ENCODE measurements at regions not wholly inside any gene's neighbourhood (a gene's known extent, or its start where the extent isn't known, plus 50 kb on each side); places are given as distances from the start of the nearest gene placed in this dataset.

DNA sequence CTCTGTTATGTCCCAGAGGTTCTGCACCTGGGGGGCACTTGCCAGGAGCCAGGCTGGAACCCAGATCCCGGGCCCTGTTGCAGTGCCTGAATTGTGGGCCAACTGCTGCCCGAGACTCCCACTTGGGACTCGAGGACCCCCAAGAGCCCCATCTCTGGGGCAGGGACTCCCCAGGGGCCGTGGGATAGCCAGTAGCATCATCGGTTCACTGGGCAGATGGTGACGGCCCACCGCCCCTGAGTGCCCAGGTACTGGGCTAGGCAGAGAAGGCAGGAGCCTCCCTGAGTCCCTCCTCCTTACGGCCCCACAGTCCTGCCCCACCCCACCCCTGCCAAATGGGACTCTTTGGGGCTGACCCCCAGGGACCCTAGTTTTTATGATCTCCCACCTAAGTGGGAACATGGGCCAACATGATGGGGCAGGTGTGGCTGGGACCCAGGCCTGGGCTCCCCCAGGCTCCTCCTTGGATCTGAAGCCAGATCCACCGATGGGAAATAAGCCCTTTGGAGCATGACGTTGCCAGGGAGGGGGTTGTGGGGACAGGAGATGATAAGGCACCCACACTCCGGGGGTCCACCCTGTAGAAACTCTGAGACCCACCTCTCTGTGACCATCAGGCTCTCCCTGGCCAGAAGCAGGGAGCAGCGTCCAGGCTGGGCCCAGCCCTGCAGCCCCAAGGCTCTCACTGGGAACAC is 94.5 kb upstream of the FGF3 start:
- H3K4me1 Mint-ChIP-seq = peaks cover 3 to 8% of the 10 kb centered on the region in 2 experiments; a peak in 3 of 4 replicates
- Histone ChIP-seq H3K23me2 (ENCODE audit: insufficient read length, low read depth, low read length, poor library complexity, severe bottlenecking) (no peaks in the 10 kb centered on the region), H4K8ac (replicated peaks; ENCODE audit: insufficient read length, low read depth, low read length) (no peak overlapping the region), H2BK20ac (ENCODE audit: low read depth, low read length, poor library complexity, severe bottlenecking) (no peak overlapping the region), H2AK5ac (ENCODE audit: insufficient read length, low read length) (no peak overlapping the region), H4K5ac (ENCODE audit: insufficient read length, low read depth, low read length) (no peak overlapping the region), H3K23ac (ENCODE audit: insufficient read length, low read depth, low read length) (no peak overlapping the region), H2AFZ (ENCODE audit: low read length) (no peak overlapping the region), H3K4me1 (ENCODE audit: insufficient read depth, low read length) (no peaks in the 10 kb centered on the region; the same call in 1 of the 2 replicates), H2BK5ac (ENCODE audit: insufficient read length, low read length) (no peak overlapping the region), H4K20me1 (ENCODE audit: control insufficient read depth, insufficient read depth, insufficient read length) (no peaks in the 10 kb centered on the region), H3K27ac (ENCODE audit: insufficient read length, low read depth, low read length) (no peak overlapping the region), H3K79me2 (ENCODE audit: insufficient read depth, low read length) (no peaks in the 10 kb centered on the region), H3K4ac (ENCODE audit: low read depth, low read length) (no peak overlapping the region), H3T11ph (ENCODE audit: low read length) (no peak overlapping the region), H3K27me3 (ENCODE audit: insufficient read depth, low read length) (no peaks in the 10 kb centered on the region; the same call in 1 of the 2 replicates), H4K91ac (ENCODE audit: insufficient read length, low read depth, low read length) (no peak overlapping the region), H3K4me2 (ENCODE audit: insufficient read depth, insufficient read length, low read length) (no peak overlapping the region), H3K56ac (ENCODE audit: insufficient read length, low read depth, low read length) (no peak overlapping the region), H3K14ac (ENCODE audit: insufficient read depth, low read length) (no peak overlapping the region), H3K79me1 (ENCODE audit: insufficient read depth, low read depth, low read length, poor library complexity, severe bottlenecking) (no peaks in the 10 kb centered on the region), H2BK120ac (ENCODE audit: low read depth, low read length, poor library complexity, severe bottlenecking) (no peak overlapping the region), H3K9me3 (ENCODE audit: control insufficient read depth, low read depth, low read length) (no peaks in the 10 kb centered on the region), H2BK15ac (ENCODE audit: low read depth, low read length) (no peak overlapping the region), H3K18ac (ENCODE audit: insufficient read length, low read depth, low read length) (no peak overlapping the region), H2BK12ac (ENCODE audit: insufficient read length, low read depth, low read length) (no peak overlapping the region), H3K9ac (ENCODE audit: extremely low read depth, insufficient read length, low read length) (no peak overlapping the region)
- H3K4me3 Mint-ChIP-seq = no peak overlapping the region
- WGBS (ENCODE audit: extremely low coverage, insufficient read length, low lambda C conversion rate) = no CpG with 5 or more reads among the region's 12 CpGs
- H3K27me3 Mint-ChIP-seq (ENCODE audit: low read depth) = peaks cover 37% of the 10 kb centered on the region
- peaks cover 0 to 8% of the 10 kb centered on the region in 2 experiments; a peak in 1 of 5 replicates for H3K9me3 Mint-ChIP-seq
- H3K27ac Mint-ChIP-seq = no peak overlapping the region
- no peaks in the 10 kb centered on the region; a peak in 1 of 7 replicates for H3K36me3 Mint-ChIP-seq (ENCODE audit: insufficient read depth in 1 of 3, low read depth in 3 of 3)
- TF ChIP-seq, protein P1, sequence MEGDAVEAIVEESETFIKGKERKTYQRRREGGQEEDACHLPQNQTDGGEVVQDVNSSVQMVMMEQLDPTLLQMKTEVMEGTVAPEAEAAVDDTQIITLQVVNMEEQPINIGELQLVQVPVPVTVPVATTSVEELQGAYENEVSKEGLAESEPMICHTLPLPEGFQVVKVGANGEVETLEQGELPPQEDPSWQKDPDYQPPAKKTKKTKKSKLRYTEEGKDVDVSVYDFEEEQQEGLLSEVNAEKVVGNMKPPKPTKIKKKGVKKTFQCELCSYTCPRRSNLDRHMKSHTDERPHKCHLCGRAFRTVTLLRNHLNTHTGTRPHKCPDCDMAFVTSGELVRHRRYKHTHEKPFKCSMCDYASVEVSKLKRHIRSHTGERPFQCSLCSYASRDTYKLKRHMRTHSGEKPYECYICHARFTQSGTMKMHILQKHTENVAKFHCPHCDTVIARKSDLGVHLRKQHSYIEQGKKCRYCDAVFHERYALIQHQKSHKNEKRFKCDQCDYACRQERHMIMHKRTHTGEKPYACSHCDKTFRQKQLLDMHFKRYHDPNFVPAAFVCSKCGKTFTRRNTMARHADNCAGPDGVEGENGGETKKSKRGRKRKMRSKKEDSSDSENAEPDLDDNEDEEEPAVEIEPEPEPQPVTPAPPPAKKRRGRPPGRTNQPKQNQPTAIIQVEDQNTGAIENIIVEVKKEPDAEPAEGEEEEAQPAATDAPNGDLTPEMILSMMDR (conservative IDR thresholded peaks at IDR 0.05) = no peak
- DNase-seq = peak; percentile 17
